Panc1 (cell line): ENCODE measurements at regions not wholly inside any gene's neighbourhood (a gene's known extent, or its start where the extent isn't known, plus 50 kb on each side); places are given as distances from the start of the nearest gene placed in this dataset.

Source experiments
- TF ChIP-seq, protein P1 (sequence below): fragments of 450-650 bp; IDR thresholded peaks from 2 replicates; pipeline ENCODE4 v1.5.1; 2017; ENCODE audit warnings: mild to moderate bottlenecking
- TF ChIP-seq, protein P2 (sequence below), 2 experiments: IDR thresholded peaks; 2 replicates each; pipeline ENCODE4 v1.6.1; 2011 to 2012; ENCODE audit warnings: low read depth in 2 of 2, control low read depth in 1 of 2, low read length in 1 of 2, mild to moderate bottlenecking in 1 of 2, moderate library complexity in 1 of 2; ENCODE audit not compliant: insufficient read depth in 1 of 2

DNA sequence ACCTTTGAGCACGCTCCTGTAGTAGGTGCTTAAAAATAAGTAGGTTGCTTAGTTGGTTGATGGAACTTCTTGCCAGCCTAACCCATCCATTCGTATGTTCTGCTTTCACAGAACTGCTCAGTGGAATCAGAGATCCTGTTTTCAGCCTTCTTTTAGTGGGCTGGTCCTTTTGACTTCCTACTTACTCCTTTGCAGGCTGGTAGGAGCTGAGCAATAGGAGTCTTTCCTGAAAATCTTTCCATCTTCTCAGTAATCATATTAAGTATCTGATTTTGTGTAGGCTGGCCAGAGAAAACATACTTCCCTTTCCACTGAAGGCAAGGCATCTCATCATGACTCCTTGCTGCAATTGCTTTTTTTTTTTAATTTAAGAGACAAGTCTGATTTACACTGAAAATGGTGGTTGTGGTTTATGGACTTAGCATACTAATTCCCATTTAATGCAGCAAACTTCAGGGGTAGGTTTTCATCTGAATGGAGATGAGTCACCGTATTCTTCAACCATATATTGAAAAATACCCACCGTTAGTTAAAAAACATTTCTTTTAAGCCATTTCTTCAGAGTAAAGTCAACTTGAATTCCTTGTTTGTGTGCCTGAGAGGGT, 208.0 kb downstream of the ZNF365 start:
- TF ChIP-seq, protein P1, sequence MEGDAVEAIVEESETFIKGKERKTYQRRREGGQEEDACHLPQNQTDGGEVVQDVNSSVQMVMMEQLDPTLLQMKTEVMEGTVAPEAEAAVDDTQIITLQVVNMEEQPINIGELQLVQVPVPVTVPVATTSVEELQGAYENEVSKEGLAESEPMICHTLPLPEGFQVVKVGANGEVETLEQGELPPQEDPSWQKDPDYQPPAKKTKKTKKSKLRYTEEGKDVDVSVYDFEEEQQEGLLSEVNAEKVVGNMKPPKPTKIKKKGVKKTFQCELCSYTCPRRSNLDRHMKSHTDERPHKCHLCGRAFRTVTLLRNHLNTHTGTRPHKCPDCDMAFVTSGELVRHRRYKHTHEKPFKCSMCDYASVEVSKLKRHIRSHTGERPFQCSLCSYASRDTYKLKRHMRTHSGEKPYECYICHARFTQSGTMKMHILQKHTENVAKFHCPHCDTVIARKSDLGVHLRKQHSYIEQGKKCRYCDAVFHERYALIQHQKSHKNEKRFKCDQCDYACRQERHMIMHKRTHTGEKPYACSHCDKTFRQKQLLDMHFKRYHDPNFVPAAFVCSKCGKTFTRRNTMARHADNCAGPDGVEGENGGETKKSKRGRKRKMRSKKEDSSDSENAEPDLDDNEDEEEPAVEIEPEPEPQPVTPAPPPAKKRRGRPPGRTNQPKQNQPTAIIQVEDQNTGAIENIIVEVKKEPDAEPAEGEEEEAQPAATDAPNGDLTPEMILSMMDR: no peak
- TF ChIP-seq, protein P2, sequence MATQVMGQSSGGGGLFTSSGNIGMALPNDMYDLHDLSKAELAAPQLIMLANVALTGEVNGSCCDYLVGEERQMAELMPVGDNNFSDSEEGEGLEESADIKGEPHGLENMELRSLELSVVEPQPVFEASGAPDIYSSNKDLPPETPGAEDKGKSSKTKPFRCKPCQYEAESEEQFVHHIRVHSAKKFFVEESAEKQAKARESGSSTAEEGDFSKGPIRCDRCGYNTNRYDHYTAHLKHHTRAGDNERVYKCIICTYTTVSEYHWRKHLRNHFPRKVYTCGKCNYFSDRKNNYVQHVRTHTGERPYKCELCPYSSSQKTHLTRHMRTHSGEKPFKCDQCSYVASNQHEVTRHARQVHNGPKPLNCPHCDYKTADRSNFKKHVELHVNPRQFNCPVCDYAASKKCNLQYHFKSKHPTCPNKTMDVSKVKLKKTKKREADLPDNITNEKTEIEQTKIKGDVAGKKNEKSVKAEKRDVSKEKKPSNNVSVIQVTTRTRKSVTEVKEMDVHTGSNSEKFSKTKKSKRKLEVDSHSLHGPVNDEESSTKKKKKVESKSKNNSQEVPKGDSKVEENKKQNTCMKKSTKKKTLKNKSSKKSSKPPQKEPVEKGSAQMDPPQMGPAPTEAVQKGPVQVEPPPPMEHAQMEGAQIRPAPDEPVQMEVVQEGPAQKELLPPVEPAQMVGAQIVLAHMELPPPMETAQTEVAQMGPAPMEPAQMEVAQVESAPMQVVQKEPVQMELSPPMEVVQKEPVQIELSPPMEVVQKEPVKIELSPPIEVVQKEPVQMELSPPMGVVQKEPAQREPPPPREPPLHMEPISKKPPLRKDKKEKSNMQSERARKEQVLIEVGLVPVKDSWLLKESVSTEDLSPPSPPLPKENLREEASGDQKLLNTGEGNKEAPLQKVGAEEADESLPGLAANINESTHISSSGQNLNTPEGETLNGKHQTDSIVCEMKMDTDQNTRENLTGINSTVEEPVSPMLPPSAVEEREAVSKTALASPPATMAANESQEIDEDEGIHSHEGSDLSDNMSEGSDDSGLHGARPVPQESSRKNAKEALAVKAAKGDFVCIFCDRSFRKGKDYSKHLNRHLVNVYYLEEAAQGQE (IDR thresholded peaks at IDR 0.05; ENCODE audit: insufficient read depth in 1 of 2, low read depth in 2 of 2, low read length in 1 of 2): no peak
